HG03439 (cell line): ENCODE measurements at regions not wholly inside any gene's neighbourhood (a gene's known extent, or its start where the extent isn't known, plus 50 kb on each side); places are given as distances from the start of the nearest gene placed in this dataset.

ENCODE experiments used
- ATAC-seq: cut with Tn5 transposase; IDR thresholded peaks from one replicate; pipeline ENCODE4 v1.9.1; 2021; ENCODE audit warnings: mild to moderate bottlenecking, moderate library complexity; ENCODE audit not compliant: unreplicated experiment

DNA sequence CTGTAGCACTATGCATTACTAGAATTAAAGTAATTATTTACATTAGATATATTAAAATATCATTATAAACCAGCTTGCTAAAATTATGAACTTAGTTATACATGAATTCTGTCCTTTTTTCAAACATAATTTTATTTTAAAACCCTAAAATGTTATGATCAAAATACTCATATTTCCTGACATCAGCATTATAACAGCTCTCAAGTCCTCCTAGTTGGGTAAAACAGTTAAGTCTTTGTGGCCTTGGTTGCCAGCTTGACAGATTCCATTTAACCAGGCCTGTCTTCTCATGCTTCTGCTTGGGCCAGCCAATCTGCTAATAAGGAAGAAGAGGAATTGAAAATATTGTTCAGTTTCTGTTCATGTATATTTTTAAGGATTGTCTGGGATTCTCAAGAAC, 147.9 kb upstream of the SLC35B3 start:
- no peak for ATAC-seq

GRCh38 chr6:8579372-8579771, 144.0 kb upstream of the SLC35B3 start:
- ATAC-seq: no peak

DNA sequence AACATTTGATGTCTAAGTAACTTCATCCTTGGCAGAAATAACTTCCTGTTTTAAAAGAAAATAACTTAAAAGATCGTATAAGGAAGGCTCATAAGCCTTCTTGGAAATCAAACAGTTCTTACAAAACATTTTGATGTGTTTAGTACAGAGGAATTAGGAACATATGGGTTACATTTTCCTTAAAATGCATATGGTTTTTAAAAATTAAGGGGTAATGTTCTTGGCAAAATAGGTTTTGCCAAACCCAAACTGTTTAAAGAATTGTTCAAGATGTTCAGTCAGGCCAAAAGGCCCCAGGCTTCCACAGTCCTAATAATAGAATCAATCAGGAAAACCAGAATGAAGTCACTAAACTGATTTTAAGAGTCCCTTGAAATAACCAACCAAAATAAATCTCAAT, 142.7 kb upstream of the SLC35B3 start:
- no peak for ATAC-seq

DNA sequence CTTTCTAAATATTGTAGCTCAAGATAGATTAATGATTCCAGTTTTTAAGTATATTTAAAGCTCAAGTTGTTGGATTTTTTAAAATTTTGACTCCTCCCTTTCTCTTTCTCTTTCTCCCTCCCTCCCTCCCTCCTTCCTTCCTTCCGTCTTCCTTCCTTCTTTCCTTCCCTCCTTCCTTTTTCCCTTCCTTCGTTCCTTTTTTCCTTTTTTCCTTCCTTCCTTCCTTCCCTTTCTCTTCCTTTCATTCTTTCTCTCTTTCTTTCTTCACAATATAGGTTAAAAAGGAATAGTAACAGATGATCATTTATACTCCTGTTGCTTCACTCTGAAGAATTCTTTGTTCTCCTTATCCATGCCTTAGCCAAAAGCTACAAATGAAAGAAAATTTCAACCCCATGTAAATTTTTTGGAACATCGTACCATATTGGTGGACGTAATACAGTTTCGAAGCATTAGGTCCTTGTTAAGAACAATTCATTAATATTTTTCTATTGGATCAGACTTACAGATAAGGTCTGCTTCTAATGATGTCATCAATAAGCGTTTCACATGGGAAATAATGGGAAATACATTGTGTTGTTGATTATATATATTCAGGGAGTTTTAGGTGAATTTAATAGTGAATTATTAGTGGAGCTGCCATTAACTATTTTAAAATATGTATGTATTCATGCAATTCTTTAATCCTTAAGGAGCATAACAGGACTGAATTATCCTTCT, 139.6 kb upstream of the SLC35B3 start:
- no peak for ATAC-seq

- no peak for ATAC-seq
Measured at GRCh38 chr6:8574311-8574710, 139.0 kb upstream of the SLC35B3 start.

DNA sequence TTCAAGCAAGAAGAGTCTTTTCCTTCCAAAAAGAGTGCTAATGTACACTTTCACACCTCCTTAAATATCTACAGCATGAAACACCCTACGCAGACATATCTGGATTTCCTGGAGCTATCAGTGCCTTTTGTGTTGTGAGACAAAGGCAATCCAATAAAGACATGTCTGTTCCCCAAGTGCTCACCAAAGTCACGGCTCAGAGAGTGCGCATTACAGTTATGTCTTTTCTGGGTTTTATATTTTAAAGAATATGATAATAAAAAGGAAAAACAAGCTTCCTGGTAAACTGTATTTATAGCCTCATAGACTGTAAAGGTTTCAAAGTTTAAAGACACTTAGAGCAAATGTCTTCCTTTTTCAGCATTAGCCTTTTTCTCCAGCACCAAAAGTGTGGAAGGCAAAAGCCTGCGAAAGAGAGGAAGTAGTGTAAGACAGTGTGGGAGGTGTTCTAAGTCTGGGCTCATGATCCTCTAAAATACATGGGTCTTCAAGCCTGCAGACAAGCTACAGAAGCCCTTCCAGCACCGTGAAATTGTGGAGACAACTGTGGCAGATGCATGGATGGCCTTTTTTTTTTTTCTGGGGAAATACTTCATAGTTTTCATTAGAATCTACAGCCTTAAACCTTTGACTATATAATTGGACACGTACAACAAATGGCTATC, 135.0 kb upstream of the SLC35B3 start:
- no peak for ATAC-seq

DNA sequence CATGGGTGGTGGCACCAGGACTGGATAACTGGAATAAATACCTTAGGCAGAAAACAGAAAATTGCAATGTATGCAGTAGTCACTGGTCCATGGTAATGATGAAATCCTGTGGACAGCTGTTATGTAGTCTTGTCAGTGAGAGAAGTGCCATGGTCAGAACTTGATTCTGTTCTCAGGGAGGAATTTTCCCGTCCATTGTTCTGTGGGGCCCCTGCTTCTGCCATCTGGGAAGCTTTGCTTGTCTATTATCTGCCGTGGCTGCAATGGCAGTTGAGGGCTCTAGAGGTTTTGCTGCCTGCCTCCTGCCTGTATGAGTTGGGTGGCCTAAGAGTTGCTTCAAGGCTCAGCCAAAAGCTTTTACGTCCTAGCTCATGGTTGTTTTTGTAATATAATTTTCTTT, 126.8 kb upstream of the SLC35B3 start:
- ATAC-seq: no peak

DNA sequence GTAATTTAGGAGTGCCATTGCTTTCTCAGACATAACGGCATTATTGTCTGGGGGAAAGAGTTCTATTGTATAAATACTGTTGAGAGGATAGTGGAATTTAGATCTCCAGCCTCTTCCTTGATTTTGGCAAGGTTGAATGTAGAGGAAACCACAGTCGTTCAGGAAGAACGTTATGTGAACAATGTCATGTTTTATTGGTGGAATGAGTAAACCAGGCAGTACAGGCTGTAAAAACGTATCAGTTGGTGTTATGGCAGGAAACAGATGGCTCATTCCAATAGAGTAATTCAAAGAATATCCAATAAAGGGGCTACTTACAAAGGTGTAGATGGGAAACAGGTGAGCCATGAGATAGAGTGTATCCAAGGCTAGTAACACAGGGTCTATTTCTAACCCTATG, 123.6 kb upstream of the SLC35B3 start:
- ATAC-seq: no peak

GRCh38 chr6:8557014-8557748, 121.8 kb upstream of the SLC35B3 start:
- no peak for ATAC-seq

DNA sequence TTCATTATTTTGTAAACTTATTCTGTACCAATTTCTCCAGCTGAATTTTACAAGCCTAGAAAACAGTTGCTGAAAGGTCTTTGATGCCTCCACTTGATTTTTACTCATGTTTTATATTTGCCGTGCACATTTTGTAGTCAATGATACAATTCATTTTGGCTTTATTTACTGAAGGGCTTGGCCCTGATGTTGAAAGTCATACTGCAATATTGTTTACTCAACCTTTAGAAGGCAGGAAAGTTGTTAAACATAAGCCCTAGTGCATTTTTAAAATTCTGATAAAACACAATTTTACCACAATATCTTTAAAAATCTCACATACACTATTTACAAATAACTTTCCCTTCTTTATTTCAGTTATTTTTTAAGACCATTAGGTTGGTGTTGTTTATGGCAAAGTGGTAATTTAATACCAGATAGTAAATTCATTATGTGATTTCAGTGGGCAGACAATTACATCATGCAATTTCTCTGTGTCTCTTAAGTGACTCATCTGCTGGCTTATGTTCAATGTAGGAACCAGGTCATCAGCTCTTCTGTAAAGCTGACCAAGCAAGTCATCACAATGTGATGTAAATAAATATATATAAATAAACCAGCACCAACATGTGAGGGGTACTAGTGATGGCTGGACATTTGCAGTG, 121.1 kb upstream of the SLC35B3 start:
- no peak for ATAC-seq

DNA sequence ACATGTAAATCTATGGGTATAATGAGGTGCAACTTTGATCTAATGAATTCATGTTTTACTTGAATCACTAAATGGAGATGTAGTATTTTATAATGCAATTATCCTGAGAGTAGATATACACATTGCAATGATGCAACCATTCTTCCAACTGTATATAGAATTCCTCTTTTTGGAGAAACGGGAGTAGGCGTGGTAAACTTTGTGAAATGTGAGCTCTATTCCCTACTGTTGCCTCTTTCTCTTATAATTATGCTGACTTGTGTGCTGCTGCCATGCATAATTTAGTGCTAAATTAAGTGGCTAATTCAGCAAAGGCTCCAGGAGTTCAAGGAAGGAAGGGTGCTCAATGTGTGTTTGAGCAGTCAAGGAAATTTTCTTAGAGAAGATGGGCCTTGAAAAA, 116.6 kb upstream of the SLC35B3 start:
- no peak for ATAC-seq

DNA sequence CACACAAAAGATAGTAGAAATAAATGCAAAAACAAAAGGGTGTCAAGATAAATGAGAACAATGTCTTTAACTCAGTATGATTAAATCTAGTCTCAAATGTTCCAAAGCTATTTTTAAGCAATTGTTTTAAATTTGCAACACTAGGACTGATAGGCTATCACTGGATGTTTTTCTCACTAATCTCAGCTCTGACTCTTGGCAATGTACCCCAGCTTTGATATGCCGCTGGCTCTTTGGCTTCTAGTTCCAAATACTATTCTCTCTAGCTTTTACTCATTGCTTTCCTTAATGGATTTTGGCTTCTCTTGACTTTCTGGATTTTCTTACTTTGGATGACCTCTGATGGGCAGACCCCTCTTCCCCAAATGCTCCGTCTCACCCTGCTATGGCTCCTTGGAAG, 116.0 kb upstream of the SLC35B3 start:
- no peak for ATAC-seq

DNA sequence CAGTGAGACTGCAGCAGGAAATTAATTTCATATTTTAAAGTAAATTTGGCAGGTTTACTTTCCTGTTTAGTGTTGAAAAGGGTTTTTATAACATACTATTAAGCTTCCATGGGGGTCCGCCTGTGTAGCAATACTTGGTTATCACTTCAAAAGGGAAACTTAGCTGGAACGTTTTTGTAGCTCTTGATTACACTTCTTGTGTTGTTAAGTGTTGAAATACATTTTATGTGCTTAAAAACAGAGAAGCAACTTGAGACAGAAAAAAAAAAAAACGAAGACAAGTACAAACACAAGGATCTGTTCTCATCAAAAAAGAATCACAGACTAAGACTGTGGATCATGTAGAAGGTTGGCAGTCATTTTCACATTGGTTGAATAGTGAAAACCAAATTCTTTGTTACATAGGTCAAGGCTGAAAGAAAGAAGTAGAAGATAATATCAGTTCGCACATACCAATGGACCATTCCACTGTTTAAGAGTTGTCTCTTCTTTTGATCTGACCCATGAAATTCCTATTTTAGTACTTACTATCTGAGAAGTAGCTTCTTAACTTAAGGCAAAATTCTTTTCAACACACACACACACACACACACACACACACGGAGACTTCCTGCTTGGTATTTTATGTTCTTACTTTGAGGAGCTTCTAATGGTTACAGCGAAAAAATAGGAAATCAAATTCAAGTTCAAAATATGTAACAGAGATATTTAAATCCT, 113.9 kb upstream of the SLC35B3 start:
- no peak for ATAC-seq

DNA sequence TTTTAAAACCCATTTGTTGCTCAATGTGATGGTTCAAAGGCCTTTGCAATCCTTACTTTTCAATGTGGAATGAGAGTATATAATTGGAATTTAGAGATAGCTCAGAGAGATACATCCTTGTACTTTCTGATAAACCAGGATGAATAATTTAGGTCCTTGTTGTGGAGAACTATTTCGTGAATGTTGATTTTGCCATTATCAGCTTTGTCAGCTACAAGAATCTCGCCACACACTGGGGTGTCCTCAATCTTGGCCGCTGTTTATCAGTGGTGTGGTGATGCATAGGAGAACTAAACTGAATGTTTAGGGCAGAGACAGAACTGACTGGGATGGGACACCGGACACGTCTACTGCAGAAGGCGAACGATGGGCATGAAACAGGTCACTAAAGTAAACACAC, 111.2 kb upstream of the SLC35B3 start:
- ATAC-seq: no peak

DNA sequence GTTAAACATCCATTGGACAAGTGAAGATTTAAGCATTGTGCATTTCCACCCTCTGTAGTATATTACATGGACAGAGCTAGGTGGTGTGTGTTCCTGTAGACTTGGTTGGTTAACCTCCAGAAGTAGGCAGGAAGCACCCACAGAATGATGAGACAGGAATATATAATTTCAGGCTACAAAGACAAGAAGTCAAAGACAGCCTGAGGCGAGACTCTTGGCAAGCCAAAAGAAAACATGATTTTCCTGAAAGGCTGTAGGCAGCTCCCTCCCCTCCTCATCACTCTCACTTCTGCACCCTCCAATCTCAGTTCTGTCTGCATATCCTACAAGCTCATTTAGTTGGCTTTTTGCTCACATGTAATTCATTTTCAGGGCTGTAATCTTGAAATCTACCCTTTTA, 110.0 kb upstream of the SLC35B3 start:
- ATAC-seq: no peak

DNA sequence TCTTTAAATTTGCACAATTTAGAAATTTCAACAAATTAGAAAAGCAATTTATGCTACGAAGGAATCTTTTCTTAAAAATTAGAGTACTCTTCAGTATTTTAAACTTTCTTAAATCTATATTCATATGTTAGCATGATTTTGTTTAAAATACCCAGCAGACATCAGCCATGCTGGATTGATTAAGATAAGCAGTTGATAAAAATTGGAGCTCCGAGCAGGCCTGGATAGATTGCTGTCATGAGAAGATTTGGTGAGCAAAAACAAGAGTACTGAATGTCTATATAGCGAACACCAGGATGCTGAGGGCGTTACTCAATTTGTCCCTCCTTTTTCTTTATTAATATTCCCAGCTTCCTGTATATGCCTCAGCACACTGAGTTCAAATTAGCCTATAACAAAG, 108.4 kb upstream of the SLC35B3 start:
- ATAC-seq: no peak

DNA sequence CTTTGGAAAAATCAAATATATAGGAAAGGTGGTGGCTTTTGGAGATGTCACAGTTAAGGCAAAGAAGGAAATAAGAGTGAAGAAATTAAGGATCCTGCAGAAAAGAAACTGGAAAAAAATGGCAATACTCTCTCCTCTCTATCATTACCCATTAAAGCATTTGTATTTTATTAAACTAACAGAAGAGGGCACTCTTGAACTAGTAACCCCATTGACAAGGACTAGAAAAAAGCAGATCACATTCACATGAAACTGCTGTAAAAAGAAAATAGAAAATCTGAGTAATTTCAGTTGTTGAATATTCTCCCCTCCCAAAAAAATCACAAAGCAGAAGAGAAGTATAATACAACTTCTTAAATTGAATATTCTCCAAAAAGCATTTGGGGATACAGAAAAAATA, 104.1 kb upstream of the SLC35B3 start:
- ATAC-seq: no peak

GRCh38 chr6:8536122-8536521, 100.8 kb upstream of the SLC35B3 start:
- ATAC-seq: no peak

GRCh38 chr6:8535519-8535918, 100.2 kb upstream of the SLC35B3 start:
- ATAC-seq: no peak

- ATAC-seq: no peak
Measured at GRCh38 chr6:8530785-8531435, 95.6 kb upstream of the SLC35B3 start.

- ATAC-seq: no peak
Measured at GRCh38 chr6:8529250-8529649, 93.9 kb upstream of the SLC35B3 start.
